ENCODE measurements at regions not wholly inside any gene's neighbourhood (a gene's known extent, or its start where the extent isn't known, plus 50 kb on each side); places are given as distances from the start of the nearest gene placed in this dataset.
"Not testable (repeated sequence)": the region's sequence is repeated elsewhere in the genome, so short reads cannot be mapped to it uniquely, and the experiment has no call there.

GRCh38 chr5:138685193-138685745 is 68.0 kb upstream of the CTNNA1 start:
- no peaks in the 10 kb centered on the region for H3K79me2 ChIP-seq (ENCODE audit: control insufficient read depth, insufficient read depth, low read length)
- H2BK120ac ChIP-seq (ENCODE audit: low read depth, low read length) = no peak overlapping the region
- H3K4me1 ChIP-seq (ENCODE audit: control insufficient read depth, low read depth, low read length) = no peaks in the 10 kb centered on the region
- H3K4me2 ChIP-seq (ENCODE audit: low read length) = no peak overlapping the region
- H2BK15ac ChIP-seq (replicated peaks; ENCODE audit: low read depth) = no peak overlapping the region
- no peak overlapping the region for H3K4me3 ChIP-seq (ENCODE audit: low read length)
- H3K56ac ChIP-seq (ENCODE audit: low read length) = no peak overlapping the region
- H3K23ac ChIP-seq (ENCODE audit: low read length) = no peak overlapping the region
- H3K79me1 ChIP-seq (ENCODE audit: low read length) = no peaks in the 10 kb centered on the region
- no peak overlapping the region for H3K4ac ChIP-seq (ENCODE audit: low read depth, low read length)
- H3K9ac ChIP-seq (ENCODE audit: low read length) = no peak overlapping the region
- no peak overlapping the region for H2AK5ac ChIP-seq (ENCODE audit: low read length)
- no peaks in the 10 kb centered on the region for H3K36me3 ChIP-seq (ENCODE audit: control insufficient read depth, insufficient read depth, low read length)
- H2BK5ac ChIP-seq (ENCODE audit: low read length) = no peak overlapping the region
- no peak for DNase-seq
- H3K27me3 ChIP-seq (ENCODE audit: insufficient read depth, low read length, poor library complexity) = no peaks in the 10 kb centered on the region
- no peak overlapping the region for H3K27ac ChIP-seq (ENCODE audit: low read depth, low read length)
- H4K5ac ChIP-seq (ENCODE audit: low read length) = no peak overlapping the region
- no peak overlapping the region for H4K8ac ChIP-seq (ENCODE audit: low read depth, low read length)
- no CpG with 5 or more reads among the region's 2 CpGs for WGBS (ENCODE audit: extremely low coverage, insufficient coverage, low lambda C conversion rate)
- no peak overlapping the region for H3K18ac ChIP-seq (ENCODE audit: low read length)

GRCh38 chr5:138682462-138682861 is 70.8 kb upstream of the CTNNA1 start:
- H4K8ac ChIP-seq (ENCODE audit: low read depth, low read length); H4K5ac ChIP-seq (ENCODE audit: low read length); H2BK5ac ChIP-seq (ENCODE audit: low read length); H2BK15ac ChIP-seq (replicated peaks; ENCODE audit: low read depth); H2BK120ac ChIP-seq (ENCODE audit: low read depth, low read length); H3K4me1 ChIP-seq (ENCODE audit: control insufficient read depth, low read depth, low read length); H3K18ac ChIP-seq (ENCODE audit: low read length); H3K4me2 ChIP-seq (ENCODE audit: low read length); H3K36me3 ChIP-seq (ENCODE audit: control insufficient read depth, insufficient read depth, low read length); H3K27me3 ChIP-seq (ENCODE audit: insufficient read depth, low read length, poor library complexity); H3K9ac ChIP-seq (ENCODE audit: low read length); H3K27ac ChIP-seq (ENCODE audit: low read depth, low read length); H3K4me3 ChIP-seq (ENCODE audit: low read length); H3K23ac ChIP-seq (ENCODE audit: low read length); H3K4ac ChIP-seq (ENCODE audit: low read depth, low read length); H3K79me1 ChIP-seq (ENCODE audit: low read length); H2AK5ac ChIP-seq (ENCODE audit: low read length); H3K79me2 ChIP-seq (ENCODE audit: control insufficient read depth, insufficient read depth, low read length); H3K56ac ChIP-seq (ENCODE audit: low read length); DNase-seq: not testable (repeated sequence)
- no CpG with 5 or more reads among the region's 4 CpGs for WGBS (ENCODE audit: extremely low coverage, insufficient coverage, low lambda C conversion rate)

GRCh38 chr5:138678826-138679225 is 74.4 kb upstream of the CTNNA1 start:
- H3K4me1 ChIP-seq (ENCODE audit: control insufficient read depth, low read depth, low read length); H3K27ac ChIP-seq (ENCODE audit: low read depth, low read length); H3K79me1 ChIP-seq (ENCODE audit: low read length); H4K8ac ChIP-seq (ENCODE audit: low read depth, low read length); H2BK120ac ChIP-seq (ENCODE audit: low read depth, low read length); H3K79me2 ChIP-seq (ENCODE audit: control insufficient read depth, insufficient read depth, low read length); H3K56ac ChIP-seq (ENCODE audit: low read length); H2BK15ac ChIP-seq (replicated peaks; ENCODE audit: low read depth); H3K27me3 ChIP-seq (ENCODE audit: insufficient read depth, low read length, poor library complexity); H3K18ac ChIP-seq (ENCODE audit: low read length); H3K9ac ChIP-seq (ENCODE audit: low read length); DNase-seq; H3K4me3 ChIP-seq (ENCODE audit: low read length); H4K5ac ChIP-seq (ENCODE audit: low read length); H3K23ac ChIP-seq (ENCODE audit: low read length); H2AK5ac ChIP-seq (ENCODE audit: low read length); H3K4ac ChIP-seq (ENCODE audit: low read depth, low read length); H3K4me2 ChIP-seq (ENCODE audit: low read length); H3K36me3 ChIP-seq (ENCODE audit: control insufficient read depth, insufficient read depth, low read length); H2BK5ac ChIP-seq (ENCODE audit: low read length): not testable (repeated sequence)
- no CpG with 5 or more reads among the region's 3 CpGs for WGBS (ENCODE audit: extremely low coverage, insufficient coverage, low lambda C conversion rate)

GRCh38 chr5:138677782-138678181 is 75.4 kb upstream of the CTNNA1 start:
- WGBS (ENCODE audit: extremely low coverage, insufficient coverage, low lambda C conversion rate) = no CpG with 5 or more reads among the region's 3 CpGs
- no peak overlapping the region for H3K23ac ChIP-seq (ENCODE audit: low read length)

GRCh38 chr5:138676556-138677193 is 76.5 kb upstream of the CTNNA1 start:
- no peak overlapping the region for H4K8ac ChIP-seq (ENCODE audit: low read depth, low read length)
- H3K27ac ChIP-seq (ENCODE audit: low read depth, low read length) = no peak overlapping the region
- H3K79me1 ChIP-seq (ENCODE audit: low read length) = no peaks in the 10 kb centered on the region
- H3K4me3 ChIP-seq (ENCODE audit: low read length) = no peak overlapping the region
- no peaks in the 10 kb centered on the region for H3K27me3 ChIP-seq (ENCODE audit: insufficient read depth, low read length, poor library complexity)
- no CpG with 5 or more reads among the region's 4 CpGs for WGBS (ENCODE audit: extremely low coverage, insufficient coverage, low lambda C conversion rate)
- H4K5ac ChIP-seq (ENCODE audit: low read length) = no peak overlapping the region
- H3K56ac ChIP-seq (ENCODE audit: low read length) = no peak overlapping the region
- H3K79me2 ChIP-seq (ENCODE audit: control insufficient read depth, insufficient read depth, low read length) = no peaks in the 10 kb centered on the region
- H2BK120ac ChIP-seq (ENCODE audit: low read depth, low read length) = no peak overlapping the region
- DNase-seq = no peak
- no peak overlapping the region for H3K4me2 ChIP-seq (ENCODE audit: low read length)
- H3K9ac ChIP-seq (ENCODE audit: low read length) = no peak overlapping the region
- no peak overlapping the region for H3K4ac ChIP-seq (ENCODE audit: low read depth, low read length)
- H2BK15ac ChIP-seq (replicated peaks; ENCODE audit: low read depth) = no peak overlapping the region
- H2AK5ac ChIP-seq (ENCODE audit: low read length) = no peak overlapping the region
- no peaks in the 10 kb centered on the region for H3K36me3 ChIP-seq (ENCODE audit: control insufficient read depth, insufficient read depth, low read length)
- no peaks in the 10 kb centered on the region for H3K4me1 ChIP-seq (ENCODE audit: control insufficient read depth, low read depth, low read length)
- H3K23ac ChIP-seq (ENCODE audit: low read length) = no peak overlapping the region
- no peak overlapping the region for H2BK5ac ChIP-seq (ENCODE audit: low read length)
- H3K18ac ChIP-seq (ENCODE audit: low read length) = no peak overlapping the region

More at GRCh38 chr5:138677782-138678181, 75.4 kb upstream of the CTNNA1 start:
- Histone ChIP-seq H3K79me2 (ENCODE audit: control insufficient read depth, insufficient read depth, low read length) (no peaks in the 10 kb centered on the region), H3K4me3 (ENCODE audit: low read length) (no peak overlapping the region), H3K36me3 (ENCODE audit: control insufficient read depth, insufficient read depth, low read length) (no peaks in the 10 kb centered on the region), H2BK5ac (ENCODE audit: low read length) (no peak overlapping the region), H3K4ac (ENCODE audit: low read depth, low read length) (no peak overlapping the region), H3K4me2 (ENCODE audit: low read length) (no peak overlapping the region), H3K27me3 (ENCODE audit: insufficient read depth, low read length, poor library complexity) (no peaks in the 10 kb centered on the region), H4K8ac (ENCODE audit: low read depth, low read length) (no peak overlapping the region), H2BK15ac (replicated peaks; ENCODE audit: low read depth) (no peak overlapping the region), H2AK5ac (ENCODE audit: low read length) (no peak overlapping the region), H3K9ac (ENCODE audit: low read length) (no peak overlapping the region), H4K5ac (ENCODE audit: low read length) (no peak overlapping the region), H2BK120ac (ENCODE audit: low read depth, low read length) (no peak overlapping the region), H3K56ac (ENCODE audit: low read length) (no peak overlapping the region), H3K27ac (ENCODE audit: low read depth, low read length) (no peak overlapping the region), H3K18ac (ENCODE audit: low read length) (no peak overlapping the region), H3K79me1 (ENCODE audit: low read length) (no peaks in the 10 kb centered on the region), H3K4me1 (ENCODE audit: control insufficient read depth, low read depth, low read length) (no peaks in the 10 kb centered on the region)
- no peak for DNase-seq

GRCh38 chr5:138676002-138676401 is 77.2 kb upstream of the CTNNA1 start:
- H3K27me3 ChIP-seq (ENCODE audit: insufficient read depth, low read length, poor library complexity) = no peaks in the 10 kb centered on the region
- H3K23ac ChIP-seq (ENCODE audit: low read length) = no peak overlapping the region
- H3K4ac ChIP-seq (ENCODE audit: low read depth, low read length) = no peak overlapping the region

More at GRCh38 chr5:138676002-138676401, 77.2 kb upstream of the CTNNA1 start:
- no peak overlapping the region for H3K56ac ChIP-seq (ENCODE audit: low read length)
- H3K18ac ChIP-seq (ENCODE audit: low read length) = no peak overlapping the region
- no peaks in the 10 kb centered on the region for H3K79me2 ChIP-seq (ENCODE audit: control insufficient read depth, insufficient read depth, low read length)
- no peak overlapping the region for H3K27ac ChIP-seq (ENCODE audit: low read depth, low read length)
- no peak overlapping the region for H3K4me2 ChIP-seq (ENCODE audit: low read length)
- no peak overlapping the region for H4K5ac ChIP-seq (ENCODE audit: low read length)
- H4K8ac ChIP-seq (ENCODE audit: low read depth, low read length) = no peak overlapping the region
- DNase-seq = no peak
- H3K4me1 ChIP-seq (ENCODE audit: control insufficient read depth, low read depth, low read length) = no peaks in the 10 kb centered on the region
- no peak overlapping the region for H2BK120ac ChIP-seq (ENCODE audit: low read depth, low read length)
- no peak overlapping the region for H3K4me3 ChIP-seq (ENCODE audit: low read length)
- no peak overlapping the region for H2BK5ac ChIP-seq (ENCODE audit: low read length)
- no peak overlapping the region for H2AK5ac ChIP-seq (ENCODE audit: low read length)
- no peaks in the 10 kb centered on the region for H3K36me3 ChIP-seq (ENCODE audit: control insufficient read depth, insufficient read depth, low read length)
- H2BK15ac ChIP-seq (replicated peaks; ENCODE audit: low read depth) = no peak overlapping the region
- H3K9ac ChIP-seq (ENCODE audit: low read length) = no peak overlapping the region
- no peaks in the 10 kb centered on the region for H3K79me1 ChIP-seq (ENCODE audit: low read length)
- no CpG with 5 or more reads among the region's 5 CpGs for WGBS (ENCODE audit: extremely low coverage, insufficient coverage, low lambda C conversion rate)
